PC-3 (cell line): ENCODE measurements at regions not wholly inside any gene's neighbourhood (a gene's known extent, or its start where the extent isn't known, plus 50 kb on each side); places are given as distances from the start of the nearest gene placed in this dataset.
"Not testable (repeated sequence)": the region's sequence is repeated elsewhere in the genome, so short reads cannot be mapped to it uniquely, and the experiment has no call there.

ENCODE experiments used
- ATAC-seq: fragments of 200-7000 bp; cut with Tn5 transposase; 2 replicates; pipeline ENCODE4 v1.9.1; 2020; ENCODE audit warnings: mild to moderate bottlenecking, moderate library complexity
- BruUV-seq: library from RNA; stranded (reverse); fragments of 400-500 nt; replicated peaks from 2 replicates; lab custom pipeline; 2021; lab: Mats Ljungman, UMichigan
- CTCF ChIA-PET: fragments of 300-600 bp; sonication (Branson Sonifier 250); formaldehyde crosslinking; loops from one replicate; lab custom pipeline; 2022; ENCODE audit warnings: antibody characterized with exemption; lab: Charles Lee
- POLR2A ChIA-PET: fragments of 300-600 bp; sonication (Branson Sonifier 250); formaldehyde crosslinking; loops from one replicate; lab custom pipeline; 2022; ENCODE audit warnings: antibody characterized with exemption; ENCODE audit not compliant: unreplicated experiment; lab: Charles Lee
- DNase-seq: peaks from one replicate; pipeline ENCODE4 v3.0.0-alpha.2; 2015
- H2AFZ ChIP-seq: fragments of 300-600 bp; sonication (generic); 2 replicates; pipeline ENCODE4 v1.6.0; 2016; ENCODE audit warnings: antibody characterized with exemption, low read length
- H3F3A ChIP-seq: fragments of 300-600 bp; sonication (generic); one replicate; pipeline ENCODE4 v1.6.0; 2017; ENCODE audit warnings: antibody characterized with exemption, low read length, control low read depth, mild to moderate bottlenecking; ENCODE audit not compliant: unreplicated experiment
- H3K27ac ChIP-seq: fragments of 300-600 bp; sonication (generic); 2 replicates; pipeline ENCODE4 v1.5.1; 2016; ENCODE audit warnings: mild to moderate bottlenecking, low read length
- H3K27me3 ChIP-seq: fragments of 300-600 bp; sonication (generic); 2 replicates; pipeline ENCODE4 v1.6.1; 2016; ENCODE audit warnings: low read length, mixed read lengths
- H3K36me3 ChIP-seq: fragments of 300-600 bp; sonication (generic); 2 replicates; pipeline ENCODE4 v1.6.1; 2016; ENCODE audit warnings: low read depth, mixed run types, low read length, mixed read lengths
- H3K4me1 ChIP-seq: fragments of 300-600 bp; sonication (generic); 2 replicates; pipeline ENCODE4 v1.5.1; 2016; ENCODE audit warnings: low read length; ENCODE audit not compliant: insufficient read depth
- H3K4me2 ChIP-seq: fragments of 300-600 bp; sonication (generic); 2 replicates; pipeline ENCODE4 v1.6.0; 2016; ENCODE audit warnings: low read length
- H3K4me3 ChIP-seq: fragments of 300-600 bp; sonication (generic); 2 replicates; pipeline ENCODE4 v1.5.1; 2016; ENCODE audit warnings: mild to moderate bottlenecking, low read length, mixed read lengths
- H3K79me2 ChIP-seq: fragments of 300-600 bp; sonication (generic); 2 replicates; pipeline ENCODE4 v1.6.1; 2017; ENCODE audit warnings: low read length, mixed read lengths
- H3K9ac ChIP-seq: fragments of 300-600 bp; sonication (generic); 2 replicates; pipeline ENCODE4 v1.6.0; 2016; ENCODE audit warnings: mild to moderate bottlenecking, low read length
- H3K9me2 ChIP-seq: fragments of 300-600 bp; sonication (generic); replicated peaks from 2 replicates; pipeline ENCODE4 v1.6.1; 2016; ENCODE audit warnings: mixed run types, low read length, mixed read lengths
- H3K9me3 ChIP-seq: fragments of 300-600 bp; sonication (generic); 2 replicates; pipeline ENCODE4 v1.6.1; 2016; ENCODE audit warnings: low read length, mixed read lengths
- H4K20me1 ChIP-seq: fragments of 300-600 bp; sonication (generic); 2 replicates; pipeline ENCODE4 v1.6.1; 2016; ENCODE audit warnings: low read length, mixed read lengths
- CTCF ChIP-seq: fragments of 300-600 bp; sonication (generic); conservative IDR thresholded peaks from 2 replicates; pipeline ENCODE4 v1.5.1; 2017; ENCODE audit warnings: antibody characterized with exemption, low read depth, mild to moderate bottlenecking, low read length
- EZH2 ChIP-seq: fragments of 300-600 bp; sonication (generic); IDR thresholded peaks from one replicate; pipeline ENCODE4 v1.6.1; 2017; ENCODE audit warnings: antibody characterized with exemption, mild to moderate bottlenecking, low read length; ENCODE audit not compliant: unreplicated experiment
- EZH2phosphoT487 ChIP-seq: fragments of 300-600 bp; sonication (generic); IDR thresholded peaks from 2 replicates; pipeline ENCODE4 v1.6.1; 2018; ENCODE audit warnings: mild to moderate bottlenecking, antibody characterized with exemption, low read length, borderline replicate concordance
- intact Hi-C: fragments of 100-400 bp; cut with micrococcal nuclease; formaldehyde crosslinking; loops from 2 replicates; pipeline ENCODE4 v1.9.0; 2023

GRCh38 chr6:81023709-81024108, 728.8 kb downstream of the TENT5A start:
- Histone ChIP-seq H3K9me3 (peaks cover 11% of the 10 kb centered on the region; the same call in 1 of the 2 replicates), H3K27ac (no peak overlapping the region), H3K9me2 (no peaks in the 10 kb centered on the region), H3K79me2 (no peaks in the 10 kb centered on the region), H4K20me1 (no peaks in the 10 kb centered on the region), H3K9ac (no peak overlapping the region), H3K4me3 (no peak overlapping the region), H3F3A (no peaks in the 10 kb centered on the region), H3K27me3 (no peaks in the 10 kb centered on the region), H3K4me2 (no peak overlapping the region), H2AFZ (no peak overlapping the region), H3K36me3 (no peaks in the 10 kb centered on the region; the same call in 1 of the 2 replicates), H3K4me1 (no peaks in the 10 kb centered on the region)
- intact Hi-C loops = no loop called here
- DNase-seq (no peak), ATAC-seq (no peak)
- no peak for TF ChIP-seq CTCF
- no peak for TF ChIP-seq EZH2phosphoT487
- TF ChIP-seq EZH2 = no peak
- ChIA-PET CTCF (no interaction called here), POLR2A (no interaction called here)
- no TSS peak for BruUV-seq

GRCh38 chr6:81023007-81023582, 729.4 kb downstream of the TENT5A start:
- Histone ChIP-seq H2AFZ (no peak overlapping the region), H3K79me2 (no peaks in the 10 kb centered on the region), H3K9ac (no peak overlapping the region), H3K36me3 (no peaks in the 10 kb centered on the region; the same call in 1 of the 2 replicates), H3K27me3 (no peaks in the 10 kb centered on the region), H3F3A (no peaks in the 10 kb centered on the region), H3K9me2 (no peaks in the 10 kb centered on the region), H4K20me1 (no peaks in the 10 kb centered on the region), H3K4me3 (no peak overlapping the region), H3K4me1 (no peaks in the 10 kb centered on the region), H3K4me2 (no peak overlapping the region), H3K9me3 (peaks cover 11% of the 10 kb centered on the region; the same call in 1 of the 2 replicates), H3K27ac (no peak overlapping the region)
- no TSS peak for BruUV-seq
- TF ChIP-seq CTCF (no peak), EZH2 (no peak), EZH2phosphoT487 (no peak)
- CTCF ChIA-PET = no interaction called here
- DNase-seq = peak; percentile 30
- POLR2A ChIA-PET = no interaction called here
- intact Hi-C loops = no loop called here
- no peak for ATAC-seq

GRCh38 chr6:81017586-81017985, 734.9 kb downstream of the TENT5A start:
- BruUV-seq, DNase-seq, POLR2A ChIA-PET, ATAC-seq, H3K4me2 ChIP-seq, intact Hi-C loops, H3K4me3 ChIP-seq, H3K9me2 ChIP-seq, H3K4me1 ChIP-seq, H3K27me3 ChIP-seq, H3F3A ChIP-seq, H4K20me1 ChIP-seq, H3K79me2 ChIP-seq, H3K36me3 ChIP-seq, CTCF ChIA-PET, H3K9ac ChIP-seq, H3K27ac ChIP-seq, H3K9me3 ChIP-seq, H2AFZ ChIP-seq: not testable (repeated sequence)
